D721Med (cell line): ENCODE measurements at regions not wholly inside any gene's neighbourhood (a gene's known extent, or its start where the extent isn't known, plus 50 kb on each side); places are given as distances from the start of the nearest gene placed in this dataset.

Experiments
- DNase-seq: peaks from one replicate; pipeline ENCODE4 v3.0.0; 2011; ENCODE audit warnings: low spot score; ENCODE audit not compliant: insufficient read length
- FAIRE-seq: peaks from 2 replicates; lab custom pipeline; 2011; peaks lifted over from hg19 to GRCh38; lab: Jason Lieb, UNC
- CTCF ChIP-seq: IDR thresholded peaks from 2 replicates; pipeline ENCODE4 v1.5.1; 2012; ENCODE audit warnings: mild to moderate bottlenecking, control low read depth; ENCODE audit not compliant: insufficient read depth; ENCODE audit errors: missing control alignments

GRCh38 chr1:114324662-114324965 is 170.9 kb upstream of the SYT6 start:
- no peak for TF ChIP-seq CTCF
- no peak for FAIRE-seq
- DNase-seq = no peak

GRCh38 chr1:114323959-114324661 is 170.4 kb upstream of the SYT6 start:
- TF ChIP-seq CTCF = no peak
- no peak for FAIRE-seq
- no peak for DNase-seq

DNA sequence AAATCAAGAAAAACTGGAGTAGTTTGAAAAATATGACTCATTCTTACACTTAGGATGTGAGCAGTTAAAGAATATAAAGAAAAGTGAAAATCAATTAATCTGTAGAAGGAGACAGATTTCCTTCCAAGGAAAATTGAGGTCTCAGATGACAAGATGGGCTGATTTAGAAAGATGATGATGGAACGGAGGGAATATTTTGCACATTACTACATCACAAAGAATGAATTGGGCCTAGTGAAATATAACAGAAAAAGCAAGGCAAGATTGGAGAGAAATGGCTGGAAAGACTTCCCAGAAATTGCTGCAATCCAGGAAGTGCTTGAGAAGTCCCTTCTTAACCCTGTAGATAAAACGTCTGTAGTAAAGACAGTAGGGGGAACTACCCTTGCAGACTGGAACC is 169.1 kb upstream of the SYT6 start:
- DNase-seq (no peak), FAIRE-seq (no peak)
- no peak for TF ChIP-seq CTCF

- no peak for DNase-seq
- FAIRE-seq = no peak
- TF ChIP-seq CTCF = no peak
These were observed 168.5 kb upstream of the SYT6 start for GRCh38 chr1:114322207-114322606.

- TF ChIP-seq CTCF = no peak
- FAIRE-seq (no peak), DNase-seq (no peak)
These were observed 166.9 kb upstream of the SYT6 start for GRCh38 chr1:114320586-114320985.

- FAIRE-seq (no peak), DNase-seq (no peak)
- no peak for TF ChIP-seq CTCF
These were observed 165.7 kb upstream of the SYT6 start for GRCh38 chr1:114319418-114319817.

DNA sequence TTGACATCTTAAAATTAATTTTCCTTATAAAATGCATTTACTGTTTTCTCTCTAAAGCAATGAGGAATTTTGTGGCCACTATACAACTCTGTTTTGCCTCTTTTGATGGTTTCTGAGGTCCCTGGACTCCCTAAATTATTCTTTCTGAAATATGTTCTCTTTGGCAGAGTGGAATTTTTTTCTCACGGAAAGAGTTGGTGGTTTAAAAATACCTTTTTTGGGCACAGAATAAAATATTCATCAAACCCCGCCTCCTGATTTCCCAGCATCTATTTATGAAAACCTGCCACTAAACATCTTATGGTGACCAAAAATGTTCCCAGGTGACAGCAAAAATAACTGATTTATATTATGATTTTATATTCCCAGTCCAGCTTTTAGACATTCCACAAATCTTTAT is 165.3 kb upstream of the SYT6 start:
- DNase-seq = no peak
- no peak for FAIRE-seq
- TF ChIP-seq CTCF = no peak
